ENCODE measurements at regions not wholly inside any gene's neighbourhood (a gene's known extent, or its start where the extent isn't known, plus 50 kb on each side); places are given as distances from the start of the nearest gene placed in this dataset.

DNA sequence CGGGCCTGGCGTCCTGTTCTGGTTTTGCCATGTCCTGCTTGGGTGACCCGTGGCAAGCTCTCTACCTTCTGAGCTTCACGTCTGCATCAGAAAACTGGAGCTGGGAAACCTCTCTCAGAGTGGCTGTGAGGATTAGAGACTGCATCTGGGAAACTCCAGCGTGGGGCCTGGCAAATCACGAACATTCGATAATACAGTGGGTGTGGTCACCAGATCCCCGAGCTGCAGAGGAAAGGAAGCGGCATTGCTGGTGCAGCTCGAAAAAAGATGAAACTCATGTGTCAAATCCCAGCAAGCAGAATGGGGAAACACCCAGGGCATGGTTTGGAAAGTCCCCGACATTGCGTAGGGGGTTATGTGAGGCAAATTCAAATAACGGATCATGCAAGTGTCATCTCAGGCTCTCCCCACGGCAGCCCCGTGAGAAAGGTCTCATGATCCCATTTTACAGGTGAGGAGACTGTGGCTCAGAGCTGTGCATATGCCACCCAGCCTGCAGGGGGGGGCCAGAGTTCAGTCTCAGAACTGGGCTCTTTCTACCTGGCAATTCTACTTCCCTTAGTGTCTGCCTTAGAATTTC, 98.1 kb upstream of the VRK1 start (continued):
- TF ChIP-seq, protein P1, sequence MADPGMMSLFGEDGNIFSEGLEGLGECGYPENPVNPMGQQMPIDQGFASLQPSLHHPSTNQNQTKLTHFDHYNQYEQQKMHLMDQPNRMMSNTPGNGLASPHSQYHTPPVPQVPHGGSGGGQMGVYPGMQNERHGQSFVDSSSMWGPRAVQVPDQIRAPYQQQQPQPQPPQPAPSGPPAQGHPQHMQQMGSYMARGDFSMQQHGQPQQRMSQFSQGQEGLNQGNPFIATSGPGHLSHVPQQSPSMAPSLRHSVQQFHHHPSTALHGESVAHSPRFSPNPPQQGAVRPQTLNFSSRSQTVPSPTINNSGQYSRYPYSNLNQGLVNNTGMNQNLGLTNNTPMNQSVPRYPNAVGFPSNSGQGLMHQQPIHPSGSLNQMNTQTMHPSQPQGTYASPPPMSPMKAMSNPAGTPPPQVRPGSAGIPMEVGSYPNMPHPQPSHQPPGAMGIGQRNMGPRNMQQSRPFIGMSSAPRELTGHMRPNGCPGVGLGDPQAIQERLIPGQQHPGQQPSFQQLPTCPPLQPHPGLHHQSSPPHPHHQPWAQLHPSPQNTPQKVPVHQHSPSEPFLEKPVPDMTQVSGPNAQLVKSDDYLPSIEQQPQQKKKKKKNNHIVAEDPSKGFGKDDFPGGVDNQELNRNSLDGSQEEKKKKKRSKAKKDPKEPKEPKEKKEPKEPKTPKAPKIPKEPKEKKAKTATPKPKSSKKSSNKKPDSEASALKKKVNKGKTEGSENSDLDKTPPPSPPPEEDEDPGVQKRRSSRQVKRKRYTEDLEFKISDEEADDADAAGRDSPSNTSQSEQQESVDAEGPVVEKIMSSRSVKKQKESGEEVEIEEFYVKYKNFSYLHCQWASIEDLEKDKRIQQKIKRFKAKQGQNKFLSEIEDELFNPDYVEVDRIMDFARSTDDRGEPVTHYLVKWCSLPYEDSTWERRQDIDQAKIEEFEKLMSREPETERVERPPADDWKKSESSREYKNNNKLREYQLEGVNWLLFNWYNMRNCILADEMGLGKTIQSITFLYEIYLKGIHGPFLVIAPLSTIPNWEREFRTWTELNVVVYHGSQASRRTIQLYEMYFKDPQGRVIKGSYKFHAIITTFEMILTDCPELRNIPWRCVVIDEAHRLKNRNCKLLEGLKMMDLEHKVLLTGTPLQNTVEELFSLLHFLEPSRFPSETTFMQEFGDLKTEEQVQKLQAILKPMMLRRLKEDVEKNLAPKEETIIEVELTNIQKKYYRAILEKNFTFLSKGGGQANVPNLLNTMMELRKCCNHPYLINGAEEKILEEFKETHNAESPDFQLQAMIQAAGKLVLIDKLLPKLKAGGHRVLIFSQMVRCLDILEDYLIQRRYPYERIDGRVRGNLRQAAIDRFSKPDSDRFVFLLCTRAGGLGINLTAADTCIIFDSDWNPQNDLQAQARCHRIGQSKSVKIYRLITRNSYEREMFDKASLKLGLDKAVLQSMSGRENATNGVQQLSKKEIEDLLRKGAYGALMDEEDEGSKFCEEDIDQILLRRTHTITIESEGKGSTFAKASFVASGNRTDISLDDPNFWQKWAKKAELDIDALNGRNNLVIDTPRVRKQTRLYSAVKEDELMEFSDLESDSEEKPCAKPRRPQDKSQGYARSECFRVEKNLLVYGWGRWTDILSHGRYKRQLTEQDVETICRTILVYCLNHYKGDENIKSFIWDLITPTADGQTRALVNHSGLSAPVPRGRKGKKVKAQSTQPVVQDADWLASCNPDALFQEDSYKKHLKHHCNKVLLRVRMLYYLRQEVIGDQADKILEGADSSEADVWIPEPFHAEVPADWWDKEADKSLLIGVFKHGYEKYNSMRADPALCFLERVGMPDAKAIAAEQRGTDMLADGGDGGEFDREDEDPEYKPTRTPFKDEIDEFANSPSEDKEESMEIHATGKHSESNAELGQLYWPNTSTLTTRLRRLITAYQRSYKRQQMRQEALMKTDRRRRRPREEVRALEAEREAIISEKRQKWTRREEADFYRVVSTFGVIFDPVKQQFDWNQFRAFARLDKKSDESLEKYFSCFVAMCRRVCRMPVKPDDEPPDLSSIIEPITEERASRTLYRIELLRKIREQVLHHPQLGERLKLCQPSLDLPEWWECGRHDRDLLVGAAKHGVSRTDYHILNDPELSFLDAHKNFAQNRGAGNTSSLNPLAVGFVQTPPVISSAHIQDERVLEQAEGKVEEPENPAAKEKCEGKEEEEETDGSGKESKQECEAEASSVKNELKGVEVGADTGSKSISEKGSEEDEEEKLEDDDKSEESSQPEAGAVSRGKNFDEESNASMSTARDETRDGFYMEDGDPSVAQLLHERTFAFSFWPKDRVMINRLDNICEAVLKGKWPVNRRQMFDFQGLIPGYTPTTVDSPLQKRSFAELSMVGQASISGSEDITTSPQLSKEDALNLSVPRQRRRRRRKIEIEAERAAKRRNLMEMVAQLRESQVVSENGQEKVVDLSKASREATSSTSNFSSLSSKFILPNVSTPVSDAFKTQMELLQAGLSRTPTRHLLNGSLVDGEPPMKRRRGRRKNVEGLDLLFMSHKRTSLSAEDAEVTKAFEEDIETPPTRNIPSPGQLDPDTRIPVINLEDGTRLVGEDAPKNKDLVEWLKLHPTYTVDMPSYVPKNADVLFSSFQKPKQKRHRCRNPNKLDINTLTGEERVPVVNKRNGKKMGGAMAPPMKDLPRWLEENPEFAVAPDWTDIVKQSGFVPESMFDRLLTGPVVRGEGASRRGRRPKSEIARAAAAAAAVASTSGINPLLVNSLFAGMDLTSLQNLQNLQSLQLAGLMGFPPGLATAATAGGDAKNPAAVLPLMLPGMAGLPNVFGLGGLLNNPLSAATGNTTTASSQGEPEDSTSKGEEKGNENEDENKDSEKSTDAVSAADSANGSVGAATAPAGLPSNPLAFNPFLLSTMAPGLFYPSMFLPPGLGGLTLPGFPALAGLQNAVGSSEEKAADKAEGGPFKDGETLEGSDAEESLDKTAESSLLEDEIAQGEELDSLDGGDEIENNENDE (IDR thresholded peaks at IDR 0.05; ENCODE audit: insufficient replicate concordance, low read length), result no peak
- TF ChIP-seq, protein P2, sequence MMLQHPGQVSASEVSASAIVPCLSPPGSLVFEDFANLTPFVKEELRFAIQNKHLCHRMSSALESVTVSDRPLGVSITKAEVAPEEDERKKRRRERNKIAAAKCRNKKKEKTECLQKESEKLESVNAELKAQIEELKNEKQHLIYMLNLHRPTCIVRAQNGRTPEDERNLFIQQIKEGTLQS (IDR thresholded peaks at IDR 0.05; ENCODE audit: insufficient read depth, low read depth, low read length), result no peak
- TF ChIP-seq HDAC6 (IDR thresholded peaks at IDR 0.05; ENCODE audit: low read depth, low read length), result no peak
- TF ChIP-seq, protein P3, sequence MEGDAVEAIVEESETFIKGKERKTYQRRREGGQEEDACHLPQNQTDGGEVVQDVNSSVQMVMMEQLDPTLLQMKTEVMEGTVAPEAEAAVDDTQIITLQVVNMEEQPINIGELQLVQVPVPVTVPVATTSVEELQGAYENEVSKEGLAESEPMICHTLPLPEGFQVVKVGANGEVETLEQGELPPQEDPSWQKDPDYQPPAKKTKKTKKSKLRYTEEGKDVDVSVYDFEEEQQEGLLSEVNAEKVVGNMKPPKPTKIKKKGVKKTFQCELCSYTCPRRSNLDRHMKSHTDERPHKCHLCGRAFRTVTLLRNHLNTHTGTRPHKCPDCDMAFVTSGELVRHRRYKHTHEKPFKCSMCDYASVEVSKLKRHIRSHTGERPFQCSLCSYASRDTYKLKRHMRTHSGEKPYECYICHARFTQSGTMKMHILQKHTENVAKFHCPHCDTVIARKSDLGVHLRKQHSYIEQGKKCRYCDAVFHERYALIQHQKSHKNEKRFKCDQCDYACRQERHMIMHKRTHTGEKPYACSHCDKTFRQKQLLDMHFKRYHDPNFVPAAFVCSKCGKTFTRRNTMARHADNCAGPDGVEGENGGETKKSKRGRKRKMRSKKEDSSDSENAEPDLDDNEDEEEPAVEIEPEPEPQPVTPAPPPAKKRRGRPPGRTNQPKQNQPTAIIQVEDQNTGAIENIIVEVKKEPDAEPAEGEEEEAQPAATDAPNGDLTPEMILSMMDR (IDR thresholded peaks at IDR 0.05; ENCODE audit: control extremely low read depth in 1 of 3, insufficient read depth in 1 of 3, low read depth in 1 of 3, low read length in 3 of 3), result peak; percentile 19 to 50 (median 35); a peak in 3 of 4 replicates
- peak; percentile 30 to 43; a peak in 3 of 4 replicates for TF ChIP-seq RAD21 (IDR thresholded peaks at IDR 0.05 in 1 of 2, conservative IDR thresholded peaks at IDR 0.05 in 1 of 2; ENCODE audit: low read depth in 2 of 2, low read length in 2 of 2)
- TF ChIP-seq SAP30 (IDR thresholded peaks at IDR 0.05; ENCODE audit: insufficient read depth, insufficient replicate concordance, low read length), result no peak
